ENCODE measurements at regions not wholly inside any gene's neighbourhood (a gene's known extent, or its start where the extent isn't known, plus 50 kb on each side); places are given as distances from the start of the nearest gene placed in this dataset.

DNA sequence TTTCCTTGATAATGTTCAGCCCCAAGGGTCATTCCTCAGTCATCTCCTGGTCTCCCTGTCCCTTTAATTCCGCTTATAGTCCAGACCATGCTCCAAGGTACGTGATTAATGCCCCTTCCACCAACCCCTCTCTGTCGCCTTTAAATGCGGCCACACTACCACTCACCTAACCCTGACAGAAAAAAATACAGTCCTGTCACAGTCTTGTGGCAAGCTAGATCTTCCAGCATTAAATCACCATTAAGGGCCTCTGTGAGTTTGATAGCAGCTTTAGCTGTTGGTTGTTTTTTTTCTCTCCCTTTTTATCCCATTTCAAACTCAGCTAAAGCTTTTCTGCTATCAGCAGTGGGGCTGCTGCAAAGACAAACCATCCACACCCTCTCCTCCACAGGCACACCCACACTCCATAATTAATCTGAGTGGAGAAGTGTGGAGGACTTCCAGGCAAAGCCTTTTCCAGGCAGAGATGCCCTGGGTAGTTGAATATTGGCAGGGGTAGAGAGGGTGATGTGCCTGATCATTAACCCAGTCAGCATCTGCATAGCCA, 522.7 kb upstream of the CLINT1 start:
- peak in 1 of 6 donors; percentile 58 for DNase-seq (ENCODE audit: low read depth in 4 of 6, low spot score in 6 of 6)
- no peaks in the 10 kb centered on the region for H3K9me3 ChIP-seq (ENCODE audit: control insufficient read depth, insufficient read depth, low read length)
- H3K4me3 ChIP-seq (ENCODE audit: low read depth, low read length), result no peak overlapping the region
- H3K27ac ChIP-seq (ENCODE audit: low read depth, low read length), result no peak overlapping the region
- WGBS (ENCODE audit: insufficient coverage), result 59% methylated on average over 4 of the region's 4 CpGs
- no peaks in the 10 kb centered on the region for H3K4me1 ChIP-seq (ENCODE audit: control insufficient read depth, insufficient read depth, low read length)
- no peaks in the 10 kb centered on the region for H3K27me3 ChIP-seq (ENCODE audit: control insufficient read depth, insufficient read depth, low read length)
- no peaks in the 10 kb centered on the region for H3K36me3 ChIP-seq (ENCODE audit: control insufficient read depth, insufficient read depth, low read length)

- Histone ChIP-seq H3K36me3 (ENCODE audit: control insufficient read depth, insufficient read depth, low read length) (no peaks in the 10 kb centered on the region), H3K27ac (ENCODE audit: low read depth, low read length) (no peak overlapping the region), H3K9me3 (ENCODE audit: control insufficient read depth, insufficient read depth, low read length) (no peaks in the 10 kb centered on the region), H3K4me3 (ENCODE audit: low read depth, low read length) (no peak overlapping the region), H3K27me3 (ENCODE audit: control insufficient read depth, insufficient read depth, low read length) (no peaks in the 10 kb centered on the region), H3K4me1 (ENCODE audit: control insufficient read depth, insufficient read depth, low read length) (no peaks in the 10 kb centered on the region)
- WGBS (ENCODE audit: insufficient coverage), result 86% methylated on average over 5 of the region's 5 CpGs
- DNase-seq (ENCODE audit: low read depth in 4 of 6, low spot score in 6 of 6), result no peak
These were observed 521.7 kb upstream of the CLINT1 start for GRCh38 chr5:158380661-158381060.

GRCh38 chr5:158378931-158379330, 520.0 kb upstream of the CLINT1 start:
- no peaks in the 10 kb centered on the region for H3K4me1 ChIP-seq (ENCODE audit: control insufficient read depth, insufficient read depth, low read length)
- H3K4me3 ChIP-seq (ENCODE audit: low read depth, low read length), result no peak overlapping the region
- DNase-seq (ENCODE audit: low read depth in 4 of 6, low spot score in 6 of 6), result no peak
- no peaks in the 10 kb centered on the region for H3K9me3 ChIP-seq (ENCODE audit: control insufficient read depth, insufficient read depth, low read length)
- no peaks in the 10 kb centered on the region for H3K27me3 ChIP-seq (ENCODE audit: control insufficient read depth, insufficient read depth, low read length)
- WGBS (ENCODE audit: insufficient coverage), result 38% methylated on average over 1 of the region's 4 CpGs
- H3K36me3 ChIP-seq (ENCODE audit: control insufficient read depth, insufficient read depth, low read length), result no peaks in the 10 kb centered on the region
- H3K27ac ChIP-seq (ENCODE audit: low read depth, low read length), result no peak overlapping the region

- H3K36me3 ChIP-seq (ENCODE audit: control insufficient read depth, insufficient read depth, low read length), result no peaks in the 10 kb centered on the region
- no peak overlapping the region for H3K27ac ChIP-seq (ENCODE audit: low read depth, low read length)
- DNase-seq (ENCODE audit: low read depth in 4 of 6, low spot score in 6 of 6), result no peak
These were observed 517.7 kb upstream of the CLINT1 start for GRCh38 chr5:158376679-158377078.

GRCh38 chr5:158375531-158375930, 516.6 kb upstream of the CLINT1 start:
- Histone ChIP-seq H3K9me3 (ENCODE audit: control insufficient read depth, insufficient read depth, low read length) (no peaks in the 10 kb centered on the region), H3K36me3 (ENCODE audit: control insufficient read depth, insufficient read depth, low read length) (no peaks in the 10 kb centered on the region), H3K27ac (ENCODE audit: low read depth, low read length) (no peak overlapping the region), H3K4me3 (ENCODE audit: low read depth, low read length) (no peak overlapping the region), H3K27me3 (ENCODE audit: control insufficient read depth, insufficient read depth, low read length) (no peaks in the 10 kb centered on the region), H3K4me1 (ENCODE audit: control insufficient read depth, insufficient read depth, low read length) (no peaks in the 10 kb centered on the region)
- DNase-seq (ENCODE audit: low read depth in 4 of 6, low spot score in 6 of 6), result no peak
- 100% methylated on average over 1 of the region's 3 CpGs for whole genome bisulfite sequencing (ENCODE audit: insufficient coverage)

More at GRCh38 chr5:158376679-158377078, 517.7 kb upstream of the CLINT1 start:
- H3K4me3 ChIP-seq (ENCODE audit: low read depth, low read length), result no peak overlapping the region
- H3K27me3 ChIP-seq (ENCODE audit: control insufficient read depth, insufficient read depth, low read length), result no peaks in the 10 kb centered on the region
- H3K4me1 ChIP-seq (ENCODE audit: control insufficient read depth, insufficient read depth, low read length), result no peaks in the 10 kb centered on the region
- no peaks in the 10 kb centered on the region for H3K9me3 ChIP-seq (ENCODE audit: control insufficient read depth, insufficient read depth, low read length)

DNA sequence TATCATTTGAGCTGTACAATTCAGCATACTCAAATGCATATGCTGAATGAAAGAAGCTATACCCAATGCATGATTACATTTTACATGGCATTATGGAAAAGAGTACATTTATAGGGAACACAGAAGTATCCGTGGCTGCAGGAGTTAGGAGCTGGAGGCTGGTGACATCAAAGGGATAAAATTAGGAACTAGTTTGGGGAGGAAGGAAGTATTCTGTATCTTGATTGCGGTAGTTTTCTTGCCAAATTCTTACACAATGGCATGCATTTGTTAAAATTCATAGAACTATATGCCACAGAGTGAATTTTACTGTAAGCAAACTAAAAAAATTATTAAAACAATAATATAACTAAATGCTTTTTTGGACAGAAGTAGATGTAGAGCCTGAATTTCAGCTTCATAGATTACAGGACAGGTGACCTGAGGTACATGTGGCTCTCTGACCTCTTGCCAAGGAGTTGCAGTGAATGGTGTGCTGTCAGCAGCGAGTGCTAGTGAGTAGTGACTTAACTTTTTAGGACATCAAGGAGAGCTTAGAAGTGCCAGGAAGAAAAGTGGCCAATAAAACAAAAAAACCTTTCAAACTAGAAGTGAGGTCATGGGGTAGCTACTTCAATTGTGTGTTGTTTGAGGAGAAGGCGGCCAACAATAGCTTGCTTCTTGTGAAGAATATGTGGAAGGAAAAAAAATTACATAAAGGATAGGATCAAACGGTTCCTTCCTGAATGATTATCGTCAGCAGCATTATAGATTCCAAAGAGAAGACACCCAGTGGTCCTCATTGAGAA, 514.9 kb upstream of the CLINT1 start:
- H3K9me3 ChIP-seq (ENCODE audit: control insufficient read depth, insufficient read depth, low read length), result no peaks in the 10 kb centered on the region
- no peak overlapping the region for H3K4me3 ChIP-seq (ENCODE audit: low read depth, low read length)
- no peak overlapping the region for H3K27ac ChIP-seq (ENCODE audit: low read depth, low read length)
- H3K36me3 ChIP-seq (ENCODE audit: control insufficient read depth, insufficient read depth, low read length), result no peaks in the 10 kb centered on the region
- 20% methylated on average over 2 of the region's 6 CpGs for WGBS (ENCODE audit: insufficient coverage)
- no peaks in the 10 kb centered on the region for H3K4me1 ChIP-seq (ENCODE audit: control insufficient read depth, insufficient read depth, low read length)
- H3K27me3 ChIP-seq (ENCODE audit: control insufficient read depth, insufficient read depth, low read length), result no peaks in the 10 kb centered on the region
- DNase-seq (ENCODE audit: low read depth in 4 of 6, low spot score in 6 of 6), result no peak

DNA sequence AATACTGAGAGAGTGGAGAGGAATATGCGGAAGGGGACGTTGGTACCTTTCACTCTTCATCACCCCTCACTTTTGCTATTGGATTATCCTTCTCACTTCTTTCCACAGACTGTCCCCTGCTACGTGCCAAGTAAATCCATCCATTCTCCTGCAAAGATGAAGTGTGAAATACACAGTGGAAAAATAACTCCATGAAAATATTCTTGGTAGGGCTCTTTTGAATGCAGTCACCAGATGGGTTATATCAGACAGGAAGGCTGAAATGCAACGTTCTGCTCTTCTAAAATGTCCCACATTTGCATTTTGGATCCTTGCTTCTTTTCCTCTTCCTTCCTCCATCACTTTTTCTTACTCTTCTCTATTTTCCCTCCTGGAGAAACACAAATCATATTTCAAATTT, 510.3 kb upstream of the CLINT1 start:
- no peaks in the 10 kb centered on the region for H3K36me3 ChIP-seq (ENCODE audit: control insufficient read depth, insufficient read depth, low read length)
- H3K27ac ChIP-seq (ENCODE audit: low read depth, low read length), result no peak overlapping the region
- 60% methylated on average over 1 of the region's 4 CpGs for WGBS (ENCODE audit: insufficient coverage)
- peak in 1 of 6 donors; percentile 43 for DNase-seq (ENCODE audit: low read depth in 4 of 6, low spot score in 6 of 6)
- H3K4me3 ChIP-seq (ENCODE audit: low read depth, low read length), result no peak overlapping the region
- H3K4me1 ChIP-seq (ENCODE audit: control insufficient read depth, insufficient read depth, low read length), result no peaks in the 10 kb centered on the region
- H3K9me3 ChIP-seq (ENCODE audit: control insufficient read depth, insufficient read depth, low read length), result no peaks in the 10 kb centered on the region
- H3K27me3 ChIP-seq (ENCODE audit: control insufficient read depth, insufficient read depth, low read length), result no peaks in the 10 kb centered on the region

DNA sequence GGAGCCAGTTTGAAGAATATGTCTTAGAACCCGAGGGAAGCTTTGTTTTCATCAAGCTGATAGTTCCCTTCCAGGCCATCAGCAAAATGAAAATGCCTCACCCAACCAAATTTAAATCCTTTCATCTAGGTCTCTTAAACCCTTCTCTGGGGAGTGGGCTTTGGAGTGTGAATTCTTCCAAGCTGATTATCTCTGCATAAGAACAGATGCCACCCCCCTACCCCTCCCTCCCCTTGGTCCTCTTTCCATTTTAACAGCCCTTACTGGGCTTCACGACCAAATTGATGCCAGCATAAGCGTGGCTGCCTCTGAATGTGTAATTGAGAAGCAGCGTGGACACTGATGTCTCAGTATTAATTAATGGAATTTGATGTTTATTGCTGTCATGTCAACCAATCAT, 509.7 kb upstream of the CLINT1 start:
- H3K9me3 ChIP-seq (ENCODE audit: control insufficient read depth, insufficient read depth, low read length), result no peaks in the 10 kb centered on the region
- WGBS (ENCODE audit: insufficient coverage), result no CpG with 5 or more reads among the region's 4 CpGs
- no peaks in the 10 kb centered on the region for H3K36me3 ChIP-seq (ENCODE audit: control insufficient read depth, insufficient read depth, low read length)
- no peaks in the 10 kb centered on the region for H3K27me3 ChIP-seq (ENCODE audit: control insufficient read depth, insufficient read depth, low read length)
- no peak overlapping the region for H3K4me3 ChIP-seq (ENCODE audit: low read depth, low read length)
- peak in 2 of 6 donors; percentile 38 to 79 for DNase-seq (ENCODE audit: low read depth in 4 of 6, low spot score in 6 of 6)
- no peaks in the 10 kb centered on the region for H3K4me1 ChIP-seq (ENCODE audit: control insufficient read depth, insufficient read depth, low read length)
- no peak overlapping the region for H3K27ac ChIP-seq (ENCODE audit: low read depth, low read length)

DNA sequence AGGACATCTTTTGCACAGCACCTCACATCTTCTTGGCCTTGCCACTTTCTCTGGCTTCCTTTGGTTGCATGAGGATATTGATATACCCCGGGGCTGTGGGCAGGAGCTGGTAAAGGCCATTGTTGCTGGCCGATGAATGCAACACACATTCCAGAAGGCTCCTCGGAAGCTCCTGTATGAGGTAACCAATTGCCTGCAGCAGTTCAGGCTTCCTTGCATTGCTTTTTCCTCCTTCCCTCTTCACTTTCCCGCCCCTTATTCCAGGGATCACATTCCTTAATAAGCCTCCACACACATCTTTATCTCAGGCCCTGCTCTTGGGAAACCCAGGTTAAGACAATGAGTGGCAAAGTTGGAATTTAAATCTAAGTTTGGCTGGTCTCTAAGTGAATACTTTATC, 505.4 kb upstream of the CLINT1 start:
- no peaks in the 10 kb centered on the region for H3K9me3 ChIP-seq (ENCODE audit: control insufficient read depth, insufficient read depth, low read length)
- WGBS (ENCODE audit: insufficient coverage), result 74% methylated on average over 3 of the region's 4 CpGs
- H3K4me1 ChIP-seq (ENCODE audit: control insufficient read depth, insufficient read depth, low read length), result no peaks in the 10 kb centered on the region
- DNase-seq (ENCODE audit: low read depth in 4 of 6, low spot score in 6 of 6), result no peak
- no peaks in the 10 kb centered on the region for H3K27me3 ChIP-seq (ENCODE audit: control insufficient read depth, insufficient read depth, low read length)
- H3K27ac ChIP-seq (ENCODE audit: low read depth, low read length), result no peak overlapping the region
- no peak overlapping the region for H3K4me3 ChIP-seq (ENCODE audit: low read depth, low read length)
- no peaks in the 10 kb centered on the region for H3K36me3 ChIP-seq (ENCODE audit: control insufficient read depth, insufficient read depth, low read length)

DNA sequence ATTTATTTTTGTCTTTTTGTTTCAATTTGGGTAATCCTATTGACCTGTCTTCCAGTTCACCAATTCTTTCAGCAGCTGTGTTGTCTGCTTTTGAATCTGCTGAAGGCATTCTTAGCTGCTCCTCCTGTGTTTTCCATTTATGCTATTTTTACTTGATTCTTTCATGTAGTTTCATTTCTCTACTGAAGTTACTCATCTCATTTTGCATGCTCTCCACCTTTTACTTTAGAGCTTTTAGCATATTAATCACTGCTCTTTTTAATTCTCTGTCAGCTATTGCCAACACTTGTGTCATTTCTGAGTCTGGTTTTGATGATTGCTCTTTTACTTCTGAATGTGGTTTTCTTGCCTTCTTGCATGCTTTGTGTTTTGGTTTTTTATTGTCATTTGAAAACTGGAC, 496.0 kb upstream of the CLINT1 start:
- no peaks in the 10 kb centered on the region for H3K36me3 ChIP-seq (ENCODE audit: control insufficient read depth, insufficient read depth, low read length)
- DNase-seq (ENCODE audit: low read depth in 4 of 6, low spot score in 6 of 6), result no peak
- H3K4me1 ChIP-seq (ENCODE audit: control insufficient read depth, insufficient read depth, low read length), result no peaks in the 10 kb centered on the region
- no peaks in the 10 kb centered on the region for H3K27me3 ChIP-seq (ENCODE audit: control insufficient read depth, insufficient read depth, low read length)
- H3K27ac ChIP-seq (ENCODE audit: low read depth, low read length), result no peak overlapping the region
- no peak overlapping the region for H3K4me3 ChIP-seq (ENCODE audit: low read depth, low read length)
- H3K9me3 ChIP-seq (ENCODE audit: control insufficient read depth, insufficient read depth, low read length), result no peaks in the 10 kb centered on the region

All from spinal cord (tissue), 9 donors.